RWPE2 (cell line): ENCODE measurements at regions not wholly inside any gene's neighbourhood (a gene's known extent, or its start where the extent isn't known, plus 50 kb on each side); places are given as distances from the start of the nearest gene placed in this dataset.
"Not testable (repeated sequence)": the region's sequence is repeated elsewhere in the genome, so short reads cannot be mapped to it uniquely, and the experiment has no call there.

Source experiments
- ATAC-seq: fragments of 200-7000 bp; cut with Tn5 transposase; 3 replicates; pipeline ENCODE4 v1.9.1; 2021; ENCODE audit warnings: low read depth
- DNase-seq: peaks from one replicate; pipeline ENCODE4 v3.0.0-alpha.2; 2020; ENCODE audit warnings: low spot score
- H3K27ac ChIP-seq: fragments of 450-650 bp; 2 replicates; pipeline ENCODE4 v1.5.1; 2017; ENCODE audit warnings: mild to moderate bottlenecking; ENCODE audit not compliant: poor library complexity, severe bottlenecking
- H3K27me3 ChIP-seq: fragments of 250-450 bp; sonication (Bioruptor Pico); 2 replicates; pipeline ENCODE4 v1.5.1; 2021; ENCODE audit warnings: mild to moderate bottlenecking, moderate library complexity; ENCODE audit not compliant: insufficient read depth, poor library complexity, severe bottlenecking
- H3K36me3 ChIP-seq: fragments of 250-450 bp; sonication (Bioruptor Pico); 2 replicates; pipeline ENCODE4 v1.5.1; 2020; ENCODE audit warnings: low read depth, mild to moderate bottlenecking, moderate library complexity
- H3K4me1 ChIP-seq: fragments of 250-450 bp; sonication (Bioruptor Pico); 2 replicates; pipeline ENCODE4 v1.5.1; 2021; ENCODE audit warnings: mild to moderate bottlenecking, moderate library complexity; ENCODE audit not compliant: insufficient read depth, poor library complexity, severe bottlenecking
- H3K4me3 ChIP-seq: fragments of 250-450 bp; sonication (Bioruptor Pico); 2 replicates; pipeline ENCODE4 v1.5.1; 2021; ENCODE audit warnings: mild to moderate bottlenecking, moderate library complexity; ENCODE audit not compliant: severe bottlenecking
- H3K9me3 ChIP-seq: fragments of 250-450 bp; sonication (Bioruptor Pico); 2 replicates; pipeline ENCODE4 v1.5.1; 2021; ENCODE audit warnings: mild to moderate bottlenecking, moderate library complexity; ENCODE audit not compliant: severe bottlenecking

DNA sequence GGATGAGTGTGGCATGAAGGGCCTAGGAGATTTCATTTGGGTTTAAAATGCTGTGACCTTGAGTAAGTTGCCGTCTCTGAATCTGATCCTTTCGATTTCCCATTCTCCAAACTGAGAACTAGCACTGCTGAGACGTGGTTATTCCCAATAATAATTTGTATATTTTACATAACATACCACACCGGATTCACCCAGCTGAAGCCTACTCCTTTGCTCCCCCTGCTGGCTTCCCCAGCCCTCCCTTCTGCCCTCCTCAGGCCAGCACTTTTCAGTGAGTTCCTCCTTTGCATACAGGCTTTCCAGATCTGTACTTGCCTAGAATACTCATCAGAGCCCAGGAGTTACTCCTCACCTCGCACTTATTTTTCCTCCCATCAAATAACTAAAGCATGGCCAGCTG is 255.1 kb downstream of the OR4F29 start:
- not testable (repeated sequence) for H3K36me3 ChIP-seq, H3K27me3 ChIP-seq, H3K9me3 ChIP-seq, H3K27ac ChIP-seq, ATAC-seq, H3K4me3 ChIP-seq, H3K4me1 ChIP-seq, DNase-seq

DNA sequence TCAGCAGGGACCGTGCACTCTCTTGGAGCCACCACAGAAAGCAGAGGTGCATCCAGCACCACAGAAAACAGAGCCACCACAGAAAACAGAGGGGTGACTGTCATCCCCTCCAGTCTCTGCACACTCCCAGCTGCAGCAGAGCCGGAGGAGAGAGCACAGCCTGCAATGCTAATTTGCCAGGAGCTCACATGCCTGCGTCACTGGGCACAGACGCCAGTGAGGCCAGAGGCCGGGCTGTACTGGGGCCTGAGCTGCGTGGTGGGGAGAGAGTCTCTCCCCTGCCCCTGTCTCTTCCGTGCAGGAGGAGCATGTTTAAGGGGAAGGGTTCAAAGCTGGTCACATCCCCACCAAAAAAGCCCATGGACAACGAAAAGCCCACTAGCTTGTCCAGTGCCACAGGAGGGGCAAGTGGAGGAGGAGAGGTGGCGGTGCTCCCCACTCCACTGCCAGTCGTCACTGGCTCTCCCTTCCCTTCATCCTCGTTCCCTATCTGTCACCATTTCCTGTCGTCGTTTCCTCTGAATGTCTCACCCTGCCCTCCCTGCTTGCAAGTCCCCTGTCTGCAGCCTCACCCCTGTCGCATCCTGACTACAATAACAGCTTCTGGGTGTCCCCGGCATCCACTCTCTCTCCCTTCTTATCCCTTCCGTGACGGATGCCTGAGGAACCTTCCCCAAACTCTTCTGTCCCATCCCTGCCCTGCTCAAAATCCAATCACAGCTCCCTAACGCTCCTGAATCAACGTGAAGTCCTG is 260.0 kb downstream of the OR4F29 start:
- H3K4me3 ChIP-seq, H3K9me3 ChIP-seq, H3K27me3 ChIP-seq, ATAC-seq, H3K36me3 ChIP-seq, H3K4me1 ChIP-seq, H3K27ac ChIP-seq: not testable (repeated sequence)
- peak; percentile 70 for DNase-seq

- H3K4me3 ChIP-seq, H3K4me1 ChIP-seq, ATAC-seq, DNase-seq, H3K36me3 ChIP-seq, H3K27ac ChIP-seq, H3K27me3 ChIP-seq, H3K9me3 ChIP-seq: not testable (repeated sequence)
Measured at GRCh38 chr1:190678-191077, 260.8 kb downstream of the OR4F29 start.

GRCh38 chr1:189915-190314 is 261.6 kb downstream of the OR4F29 start:
- ATAC-seq, H3K4me1 ChIP-seq, H3K9me3 ChIP-seq, H3K27ac ChIP-seq, H3K4me3 ChIP-seq, H3K36me3 ChIP-seq, H3K27me3 ChIP-seq, DNase-seq: not testable (repeated sequence)

- H3K4me3 ChIP-seq, ATAC-seq, H3K4me1 ChIP-seq, H3K27ac ChIP-seq, H3K27me3 ChIP-seq, H3K36me3 ChIP-seq, DNase-seq, H3K9me3 ChIP-seq: not testable (repeated sequence)
Measured at GRCh38 chr1:189270-189669, 262.2 kb downstream of the OR4F29 start.

GRCh38 chr1:187298-187697 is 264.2 kb downstream of the OR4F29 start:
- H3K4me3 ChIP-seq, H3K9me3 ChIP-seq, H3K27me3 ChIP-seq, H3K36me3 ChIP-seq, H3K4me1 ChIP-seq, DNase-seq, H3K27ac ChIP-seq, ATAC-seq: not testable (repeated sequence)

DNA sequence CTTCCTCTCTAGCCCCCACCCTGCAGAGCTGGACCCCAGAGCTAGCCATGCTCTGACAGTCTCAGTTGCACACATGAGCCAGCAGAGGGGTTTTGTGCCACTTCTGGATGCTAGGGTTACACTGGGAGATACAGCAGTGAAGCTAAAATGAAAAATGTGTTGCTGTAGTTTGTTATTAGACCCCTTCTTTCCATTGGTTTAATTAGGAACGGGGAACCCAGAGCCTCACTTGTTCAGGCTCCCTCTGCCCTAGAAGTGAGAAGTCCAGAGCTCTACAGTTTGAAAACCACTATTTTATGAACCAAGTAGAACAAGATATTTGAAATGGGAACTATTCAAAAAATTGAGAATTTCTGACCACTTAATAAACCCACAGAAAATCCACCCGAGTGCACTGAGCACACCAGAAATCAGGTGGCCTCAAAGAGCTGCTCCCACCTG is 264.8 kb downstream of the OR4F29 start:
- not testable (repeated sequence) for H3K27me3 ChIP-seq, DNase-seq, H3K4me1 ChIP-seq, H3K36me3 ChIP-seq, H3K9me3 ChIP-seq, H3K4me3 ChIP-seq, H3K27ac ChIP-seq, ATAC-seq

GRCh38 chr1:186223-186622 is 265.3 kb downstream of the OR4F29 start:
- H3K36me3 ChIP-seq, DNase-seq, H3K4me3 ChIP-seq, H3K9me3 ChIP-seq, ATAC-seq, H3K27me3 ChIP-seq, H3K27ac ChIP-seq, H3K4me1 ChIP-seq: not testable (repeated sequence)

DNA sequence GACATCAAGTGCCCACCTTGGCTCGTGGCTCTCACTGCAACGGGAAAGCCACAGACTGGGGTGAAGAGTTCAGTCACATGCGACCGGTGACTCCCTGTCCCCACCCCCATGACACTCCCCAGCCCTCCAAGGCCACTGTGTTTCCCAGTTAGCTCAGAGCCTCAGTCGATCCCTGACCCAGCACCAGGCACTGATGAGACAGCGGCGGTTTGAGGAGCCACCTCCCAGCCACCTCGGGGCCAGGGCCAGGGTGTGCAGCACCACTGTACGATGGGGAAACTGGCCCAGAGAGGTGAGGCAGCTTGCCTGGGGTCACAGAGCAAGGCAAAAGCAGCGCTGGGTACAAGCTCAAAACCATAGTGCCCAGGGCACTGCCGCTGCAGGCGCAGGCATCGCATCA is 266.0 kb downstream of the OR4F29 start:
- not testable (repeated sequence) for ATAC-seq, H3K4me3 ChIP-seq, H3K27me3 ChIP-seq, H3K4me1 ChIP-seq, H3K9me3 ChIP-seq, DNase-seq, H3K36me3 ChIP-seq, H3K27ac ChIP-seq

- DNase-seq, H3K4me3 ChIP-seq, H3K9me3 ChIP-seq, H3K27ac ChIP-seq, ATAC-seq, H3K36me3 ChIP-seq, H3K4me1 ChIP-seq, H3K27me3 ChIP-seq: not testable (repeated sequence)
Measured at GRCh38 chr1:184336-184686, 267.2 kb downstream of the OR4F29 start.

DNA sequence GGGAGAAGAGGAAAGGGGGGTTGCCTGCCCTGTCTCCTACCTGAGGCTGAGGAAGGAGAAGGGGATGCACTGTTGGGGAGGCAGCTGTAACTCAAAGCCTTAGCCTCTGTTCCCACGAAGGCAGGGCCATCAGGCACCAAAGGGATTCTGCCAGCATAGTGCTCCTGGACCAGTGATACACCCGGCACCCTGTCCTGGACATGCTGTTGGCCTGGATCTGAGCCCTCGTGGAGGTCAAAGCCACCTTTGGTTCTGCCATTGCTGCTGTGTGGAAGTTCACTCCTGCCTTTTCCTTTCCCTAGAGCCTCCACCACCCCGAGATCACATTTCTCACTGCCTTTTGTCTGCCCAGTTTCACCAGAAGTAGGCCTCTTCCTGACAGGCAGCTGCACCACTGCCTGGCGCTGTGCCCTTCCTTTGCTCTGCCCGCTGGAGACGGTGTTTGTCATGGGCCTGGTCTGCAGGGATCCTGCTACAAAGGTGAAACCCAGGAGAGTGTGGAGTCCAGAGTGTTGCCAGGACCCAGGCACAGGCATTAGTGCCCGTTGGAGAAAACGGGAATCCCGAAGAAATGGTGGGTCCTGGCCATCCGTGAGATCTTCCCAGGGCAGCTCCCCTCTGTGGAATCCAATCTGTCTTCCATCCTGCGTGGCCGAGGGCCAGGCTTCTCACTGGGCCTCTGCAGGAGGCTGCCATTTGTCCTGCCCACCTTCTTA is 267.7 kb downstream of the OR4F29 start:
- ATAC-seq, H3K27ac ChIP-seq: not testable (repeated sequence)

More for the DNA sequence above, 267.7 kb downstream of the OR4F29 start:
- not testable (repeated sequence) for H3K27me3 ChIP-seq, DNase-seq, H3K36me3 ChIP-seq, H3K9me3 ChIP-seq, H3K4me3 ChIP-seq, H3K4me1 ChIP-seq
